ENCODE measurements at regions not wholly inside any gene's neighbourhood (a gene's known extent, or its start where the extent isn't known, plus 50 kb on each side); places are given as distances from the start of the nearest gene placed in this dataset.

- H2AFZ ChIP-seq (ENCODE audit: low read depth): no peak overlapping the region
- no peak overlapping the region for H3K9ac ChIP-seq
- no peak overlapping the region for H3K27ac ChIP-seq
- no peak for TF ChIP-seq CTCF (conservative IDR thresholded peaks at IDR 0.05; ENCODE audit: low read depth, low read length)
- H3K4me3 ChIP-seq (IDR thresholded peaks at IDR 0.05; ENCODE audit: insufficient read depth, low read depth, low read length): no peak overlapping the region
- no peaks in the 10 kb centered on the region for H4K20me1 ChIP-seq (ENCODE audit: insufficient read depth)
- no peaks in the 10 kb centered on the region for H3K79me2 ChIP-seq (ENCODE audit: insufficient read depth, low read depth)
- H3K27me3 ChIP-seq (ENCODE audit: insufficient read depth, low read depth): no peaks in the 10 kb centered on the region
- no peaks in the 10 kb centered on the region for H3K36me3 ChIP-seq (ENCODE audit: insufficient read depth)
- no peaks in the 10 kb centered on the region for H3K4me1 ChIP-seq (ENCODE audit: low read depth, poor library complexity, severe bottlenecking)
- H3K4me2 ChIP-seq: no peak overlapping the region
Measured at GRCh38 chr7:155232911-155233310, 64.8 kb upstream of the INSIG1 start.

- no peaks in the 10 kb centered on the region for H3K27me3 ChIP-seq (ENCODE audit: insufficient read depth, low read depth)
- H3K4me3 ChIP-seq (IDR thresholded peaks at IDR 0.05; ENCODE audit: insufficient read depth, low read depth, low read length): no peak overlapping the region
- H3K79me2 ChIP-seq (ENCODE audit: insufficient read depth, low read depth): no peaks in the 10 kb centered on the region
- no peak overlapping the region for H3K4me2 ChIP-seq
- no peaks in the 10 kb centered on the region for H3K36me3 ChIP-seq (ENCODE audit: insufficient read depth)
- no peak overlapping the region for H2AFZ ChIP-seq (ENCODE audit: low read depth)
- no peaks in the 10 kb centered on the region for H4K20me1 ChIP-seq (ENCODE audit: insufficient read depth)
- H3K4me1 ChIP-seq (ENCODE audit: low read depth, poor library complexity, severe bottlenecking): no peaks in the 10 kb centered on the region
- H3K27ac ChIP-seq: no peak overlapping the region
- TF ChIP-seq CTCF (conservative IDR thresholded peaks at IDR 0.05; ENCODE audit: low read depth, low read length): no peak
- no peak overlapping the region for H3K9ac ChIP-seq
Measured at GRCh38 chr7:155233311-155234157, 64.1 kb upstream of the INSIG1 start.

- Histone ChIP-seq H3K79me2 (ENCODE audit: insufficient read depth, low read depth) (no peaks in the 10 kb centered on the region), H3K4me2 (no peak overlapping the region), H3K36me3 (ENCODE audit: insufficient read depth) (no peaks in the 10 kb centered on the region), H2AFZ (ENCODE audit: low read depth) (no peak overlapping the region), H3K27ac (no peak overlapping the region), H3K9ac (no peak overlapping the region), H3K4me3 (IDR thresholded peaks at IDR 0.05; ENCODE audit: insufficient read depth, low read depth, low read length) (no peak overlapping the region), H3K27me3 (ENCODE audit: insufficient read depth, low read depth) (no peaks in the 10 kb centered on the region), H3K4me1 (ENCODE audit: low read depth, poor library complexity, severe bottlenecking) (no peaks in the 10 kb centered on the region), H4K20me1 (ENCODE audit: insufficient read depth) (no peaks in the 10 kb centered on the region)
- TF ChIP-seq CTCF (conservative IDR thresholded peaks at IDR 0.05; ENCODE audit: low read depth, low read length): no peak
Measured at GRCh38 chr7:155234158-155234492, 63.6 kb upstream of the INSIG1 start.

GRCh38 chr7:155234950-155235789 lies 62.5 kb upstream of the INSIG1 start:
- Histone ChIP-seq H3K9ac (no peak overlapping the region), H3K36me3 (ENCODE audit: insufficient read depth) (no peaks in the 10 kb centered on the region), H3K27ac (no peak overlapping the region), H3K4me2 (no peak overlapping the region), H3K27me3 (ENCODE audit: insufficient read depth, low read depth) (no peaks in the 10 kb centered on the region), H3K4me1 (ENCODE audit: low read depth, poor library complexity, severe bottlenecking) (no peaks in the 10 kb centered on the region), H4K20me1 (ENCODE audit: insufficient read depth) (no peaks in the 10 kb centered on the region), H3K4me3 (IDR thresholded peaks at IDR 0.05; ENCODE audit: insufficient read depth, low read depth, low read length) (no peak overlapping the region), H3K79me2 (ENCODE audit: insufficient read depth, low read depth) (no peaks in the 10 kb centered on the region), H2AFZ (ENCODE audit: low read depth) (no peak overlapping the region)
- TF ChIP-seq CTCF (conservative IDR thresholded peaks at IDR 0.05; ENCODE audit: low read depth, low read length): no peak

Measured in KMS-11 (cell line).